ENCODE measurements at regions not wholly inside any gene's neighbourhood (a gene's known extent, or its start where the extent isn't known, plus 50 kb on each side); places are given as distances from the start of the nearest gene placed in this dataset.

GRCh38 chr1:82628887-82629286, 828.2 kb downstream of the ADGRL2 start:
- TF ChIP-seq POLR2AphosphoS5 (IDR thresholded peaks at IDR 0.05; ENCODE audit: borderline replicate concordance, low read depth, low read length) (no peak), EZH2 (IDR thresholded peaks at IDR 0.05) (no peak), FOXP2 (optimal IDR thresholded peaks at IDR 0.05; ENCODE audit: control extremely low read depth, extremely low read length, insufficient read depth) (no peak)

Measured in SK-N-MC (cell line).